ENCODE measurements at regions not wholly inside any gene's neighbourhood (a gene's known extent, or its start where the extent isn't known, plus 50 kb on each side); places are given as distances from the start of the nearest gene placed in this dataset.

GRCh38 chr13:73677048-73677601, 457.1 kb downstream of the KLF12 start:
- CTCF ChIA-PET = no interaction called here

More at GRCh38 chr13:73677048-73677601, 457.1 kb downstream of the KLF12 start:
- Histone ChIP-seq H3K9me3 (ENCODE audit: control insufficient read depth, insufficient read depth, low read length) (no peaks in the 10 kb centered on the region), H3K36me3 (ENCODE audit: control insufficient read depth, insufficient read depth, low read length) (no peaks in the 10 kb centered on the region), H4K91ac (ENCODE audit: insufficient read depth, low read depth, low read length) (no peak overlapping the region; the same call in 1 of the 2 replicates), H2BK15ac (ENCODE audit: low read depth, low read length) (no peak overlapping the region), H2BK120ac (ENCODE audit: low read depth, low read length) (peak overlapping the region; percentile 41; the same call in 1 of the 2 replicates), H3K79me1 (ENCODE audit: low read depth in 1 of 2, low read length in 2 of 2) (no peaks in the 10 kb centered on the region), H3K14ac (replicated peaks; ENCODE audit: low read depth, low read length) (no peak overlapping the region; the same call in 1 of the 2 replicates), H3K27me3 (ENCODE audit: control insufficient read depth, insufficient read depth, low read length) (no peaks in the 10 kb centered on the region), H2BK20ac (ENCODE audit: low read depth, low read length) (no peak overlapping the region), H3K4ac (ENCODE audit: low read depth, low read length) (0 out of 2 replicates have a peak overlapping the region, but pooled peaks have one; percentile 18), H3K4me1 (ENCODE audit: control insufficient read depth, insufficient read depth, low read length) (peaks cover 4% of the 10 kb centered on the region; the same call in 1 of the 2 replicates), H2AK9ac (replicated peaks; ENCODE audit: low read depth, low read length, poor library complexity) (no peak overlapping the region), H3K23ac (ENCODE audit: low read depth, low read length) (peak overlapping the region; percentile 54; the same call in 1 of the 2 replicates), H3K18ac (ENCODE audit: low read depth, low read length) (peak overlapping the region; percentile 38; the same call in 1 of the 2 replicates), H4K20me1 (ENCODE audit: insufficient read depth, low read length) (no peaks in the 10 kb centered on the region), H3K27ac (ENCODE audit: insufficient read depth, low read length) (no peak overlapping the region), H2BK5ac (ENCODE audit: low read depth, low read length, poor library complexity, severe bottlenecking) (peak overlapping the region; percentile 63), H3K56ac (ENCODE audit: extremely low read depth, insufficient read depth, low read length) (no peak overlapping the region), H4K8ac (ENCODE audit: low read depth in 2 of 2, low read length in 2 of 2) (peak overlapping the region; percentile 30 to 73), H4K5ac (ENCODE audit: low read depth, low read length) (no peak overlapping the region), H3K4me2 (ENCODE audit: low read depth, low read length) (peak overlapping the region; percentile 52; the same call in 1 of the 2 replicates), H2AFZ (replicated peaks; ENCODE audit: low read length, poor library complexity) (no peak overlapping the region), H3K9ac (ENCODE audit: low read depth, low read length) (no peak overlapping the region), H3K4me3 (ENCODE audit: insufficient read depth, low read depth, low read length) (no peak overlapping the region), H2AK5ac (ENCODE audit: low read depth, low read length) (no peak overlapping the region), H3K9me1 (ENCODE audit: insufficient read depth, low read length) (peaks cover 3% of the 10 kb centered on the region; the same call in 1 of the 2 replicates)
- no TSS peak for BruUV-seq (replicated peaks)
- intact Hi-C loops (cut with micrococcal nuclease) = no loop called here
- dilution Hi-C loops (cut with HindIII; ENCODE audit: low sequenced_read_pairs, unreplicated experiment) = no loop called here
- DNase-seq (peak; percentile 71), ATAC-seq (ENCODE audit: low read depth) (peak; percentile 65)
- in situ Hi-C loops (cut with MboI; ENCODE audit: low sequenced_read_pairs) = no loop called here
- POLR2A ChIA-PET (ENCODE audit: unreplicated experiment) = no interaction called here
- TF ChIP-seq USF2 (IDR thresholded peaks at IDR 0.05; ENCODE audit: low read depth, low read length) (no peak), BHLHE40 (IDR thresholded peaks at IDR 0.05; ENCODE audit: low read depth, low read length) (peak; percentile 28; the same call in 1 of the 2 replicates), CEBPB (IDR thresholded peaks at IDR 0.05; ENCODE audit: low read depth, low read length) (peak; percentile 57; the same call in 1 of the 2 replicates)
- no CpG with 5 or more reads among the region's 4 CpGs for WGBS, 2 experiments (ENCODE audit: extremely low coverage in 2 of 2, insufficient read length in 1 of 2)
